ENCODE measurements at regions not wholly inside any gene's neighbourhood (a gene's known extent, or its start where the extent isn't known, plus 50 kb on each side); places are given as distances from the start of the nearest gene placed in this dataset.

DNA sequence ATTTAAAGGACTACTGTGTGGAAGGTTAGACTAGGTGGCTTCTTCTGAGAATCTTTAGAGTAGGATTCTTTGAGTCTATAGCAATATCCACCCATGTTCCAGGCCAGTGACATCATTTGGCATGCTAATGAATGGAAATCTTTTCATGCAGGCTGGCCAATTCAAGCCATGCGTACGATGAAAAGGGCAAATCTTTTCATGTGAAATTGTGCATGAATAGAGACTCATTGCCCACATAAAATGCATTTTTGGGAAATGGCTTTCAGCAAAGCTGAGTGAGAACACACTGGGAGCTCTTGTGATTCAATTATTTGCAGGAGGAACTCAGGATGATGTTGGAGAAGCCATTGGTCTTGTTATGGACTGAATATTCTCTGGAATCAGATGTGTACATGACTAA is 324.9 kb upstream of the DAB1 start:
- Histone ChIP-seq H3K4me3 (no peak overlapping the region), H3K4me2 (ENCODE audit: control insufficient read depth, insufficient read depth) (no peak overlapping the region), H3K79me2 (ENCODE audit: control insufficient read depth, insufficient read depth, low read length) (no peaks in the 10 kb centered on the region), H3K9me3 (replicated peaks; ENCODE audit: control insufficient read depth, insufficient read depth, low read length) (no peaks in the 10 kb centered on the region), H3K4me1 (ENCODE audit: control insufficient read depth, insufficient read depth, low read length) (no peaks in the 10 kb centered on the region), H4K20me1 (ENCODE audit: control insufficient read depth, insufficient read depth) (no peaks in the 10 kb centered on the region), H3K27ac (ENCODE audit: control insufficient read depth, insufficient read depth) (no peak overlapping the region), H3K9ac (ENCODE audit: control insufficient read depth, insufficient read depth, low read length) (no peak overlapping the region), H3K27me3 (replicated peaks in 1 of 2; ENCODE audit: control insufficient read depth in 2 of 2, insufficient read depth in 2 of 2, low read length in 1 of 2) (no peaks in the 10 kb centered on the region), H2AFZ (ENCODE audit: control insufficient read depth, low read depth, low read length) (no peak overlapping the region), H3K36me3 (ENCODE audit: control insufficient read depth in 2 of 2, insufficient read depth in 2 of 2, low read length in 1 of 2) (no peaks in the 10 kb centered on the region)
- RAD21 ChIA-PET (ENCODE audit: unreplicated experiment): no interaction called here
- DNase-seq (ENCODE audit: low read depth, low spot score): no peak
- SMC1A ChIA-PET (ENCODE audit: uncharacterized antibody, unreplicated experiment): no interaction called here
- no peak for ATAC-seq
- in situ Hi-C loops (cut with MboI): no loop called here
- TF ChIP-seq SREBF2 (IDR thresholded peaks at IDR 0.05; ENCODE audit: low read length): no peak
- TF ChIP-seq RAD51 (IDR thresholded peaks at IDR 0.05): no peak
- no peak for TF ChIP-seq ZBED1 (IDR thresholded peaks at IDR 0.05; ENCODE audit: borderline replicate concordance)
- TF ChIP-seq ATF7 (IDR thresholded peaks at IDR 0.05; ENCODE audit: low read depth): no peak
- TF ChIP-seq SMC3 (IDR thresholded peaks at IDR 0.05; ENCODE audit: borderline replicate concordance, low read length): no peak
- no peak for TF ChIP-seq YBX1 (IDR thresholded peaks at IDR 0.05)
- no peak for TF ChIP-seq ZNF207 (IDR thresholded peaks at IDR 0.05; ENCODE audit: borderline replicate concordance)
- TF ChIP-seq SPI1 (IDR thresholded peaks at IDR 0.05; ENCODE audit: borderline replicate concordance, insufficient read depth, low read depth, low read length): no peak
- no peak for TF ChIP-seq RELA (IDR thresholded peaks at IDR 0.05; ENCODE audit: borderline replicate concordance, partially characterized antibody)
- TF ChIP-seq E2F8 (IDR thresholded peaks at IDR 0.05; ENCODE audit: low read depth, partially characterized antibody): no peak
- TF ChIP-seq POLR2AphosphoS2 (IDR thresholded peaks at IDR 0.05; ENCODE audit: low read depth, low read length): no peak
- TF ChIP-seq SREBF1 (IDR thresholded peaks at IDR 0.05; ENCODE audit: low read length): no peak
- TF ChIP-seq TCF12 (IDR thresholded peaks at IDR 0.05; ENCODE audit: low read depth, low read length): no peak
- no peak for TF ChIP-seq MTA2 (IDR thresholded peaks at IDR 0.05; ENCODE audit: low read depth)
- TF ChIP-seq IKZF2 (IDR thresholded peaks at IDR 0.05): no peak
- TF ChIP-seq SIX5 (IDR thresholded peaks at IDR 0.05; ENCODE audit: low read depth, low read length, severe bottlenecking): no peak
- no peak for TF ChIP-seq RUNX3 (IDR thresholded peaks at IDR 0.05; ENCODE audit: low read length)
- WGBS (ENCODE audit: insufficient coverage, insufficient replicate concordance, low lambda C conversion rate, missing lambda C conversion rate): 93% methylated on average over 2 of the region's 2 CpGs
- no peak for FAIRE-seq
- POLR2A ChIA-PET: no interaction called here
- CTCF ChIA-PET: no interaction called here
- no TSS peak for BruUV-seq (replicated peaks)
- intact Hi-C loops (cut with micrococcal nuclease; ENCODE audit: unreplicated experiment): no loop called here

Measured in GM12878 (cell line).